ENCODE measurements at regions not wholly inside any gene's neighbourhood (a gene's known extent, or its start where the extent isn't known, plus 50 kb on each side); places are given as distances from the start of the nearest gene placed in this dataset.
"Not testable (repeated sequence)": the region's sequence is repeated elsewhere in the genome, so short reads cannot be mapped to it uniquely, and the experiment has no call there.

GRCh38 chr2:84173041-84173440 lies 286.0 kb downstream of the SUCLG1 start:
- Histone ChIP-seq H3K27me3 (ENCODE audit: control insufficient read depth, insufficient read depth, low read length) (no peaks in the 10 kb centered on the region), H3K36me3 (ENCODE audit: control insufficient read depth, insufficient read depth, low read length) (no peaks in the 10 kb centered on the region), H3K4me3 (ENCODE audit: low read depth, low read length) (no peak overlapping the region), H3K9me3 (ENCODE audit: control insufficient read depth, insufficient read depth, low read length) (no peaks in the 10 kb centered on the region), H3K4me1 (ENCODE audit: control insufficient read depth, insufficient read depth, low read length) (no peaks in the 10 kb centered on the region), H3K9ac (ENCODE audit: low read depth, low read length) (no peak overlapping the region)

- no peaks in the 10 kb centered on the region for H3K9me3 ChIP-seq (ENCODE audit: control insufficient read depth, insufficient read depth, low read length)
- H3K27me3 ChIP-seq (ENCODE audit: control insufficient read depth, insufficient read depth, low read length): no peaks in the 10 kb centered on the region
- H3K9ac ChIP-seq (ENCODE audit: low read depth, low read length): no peak overlapping the region
- H3K4me1 ChIP-seq (ENCODE audit: control insufficient read depth, insufficient read depth, low read length): no peaks in the 10 kb centered on the region
- no peak overlapping the region for H3K4me3 ChIP-seq (ENCODE audit: low read depth, low read length)
- no peaks in the 10 kb centered on the region for H3K36me3 ChIP-seq (ENCODE audit: control insufficient read depth, insufficient read depth, low read length)
Observed at GRCh38 chr2:84170979-84171378, 288.1 kb downstream of the SUCLG1 start.

- no peaks in the 10 kb centered on the region for H3K27me3 ChIP-seq (ENCODE audit: control insufficient read depth, insufficient read depth, low read length)
- no peaks in the 10 kb centered on the region for H3K4me1 ChIP-seq (ENCODE audit: control insufficient read depth, insufficient read depth, low read length)
- no peak overlapping the region for H3K4me3 ChIP-seq (ENCODE audit: low read depth, low read length)
- H3K9me3 ChIP-seq (ENCODE audit: control insufficient read depth, insufficient read depth, low read length): no peaks in the 10 kb centered on the region
- H3K9ac ChIP-seq (ENCODE audit: low read depth, low read length): no peak overlapping the region
- no peaks in the 10 kb centered on the region for H3K36me3 ChIP-seq (ENCODE audit: control insufficient read depth, insufficient read depth, low read length)
Observed at GRCh38 chr2:84169871-84170270, 289.2 kb downstream of the SUCLG1 start.

DNA sequence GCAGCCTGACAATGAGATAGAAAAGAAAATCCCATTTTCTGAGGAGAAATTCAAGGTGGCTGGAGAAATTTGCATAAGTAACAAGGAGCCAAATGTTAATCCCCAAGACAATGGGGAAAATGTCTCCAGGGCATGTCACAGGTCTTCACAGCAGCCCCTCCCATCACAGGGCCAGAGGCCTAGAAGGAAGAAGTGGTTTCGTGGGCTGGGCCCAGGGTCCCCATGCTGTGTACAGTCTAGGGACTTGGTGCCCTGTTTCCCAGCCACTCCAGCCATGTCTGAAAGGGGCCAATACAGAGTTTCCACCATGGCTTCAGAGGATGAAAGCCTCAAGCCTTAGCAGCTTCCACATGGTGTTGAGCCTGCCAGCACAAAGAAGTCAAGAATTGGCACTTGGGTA lies 290.5 kb downstream of the SUCLG1 start:
- H3K4me1 ChIP-seq (ENCODE audit: control insufficient read depth, insufficient read depth, low read length); H3K9ac ChIP-seq (ENCODE audit: low read depth, low read length); H3K4me3 ChIP-seq (ENCODE audit: low read depth, low read length); H3K36me3 ChIP-seq (ENCODE audit: control insufficient read depth, insufficient read depth, low read length); H3K9me3 ChIP-seq (ENCODE audit: control insufficient read depth, insufficient read depth, low read length); H3K27me3 ChIP-seq (ENCODE audit: control insufficient read depth, insufficient read depth, low read length): not testable (repeated sequence)

GRCh38 chr2:84165256-84165655 lies 293.8 kb downstream of the SUCLG1 start:
- Histone ChIP-seq H3K9ac (ENCODE audit: low read depth, low read length) (no peak overlapping the region), H3K4me1 (ENCODE audit: control insufficient read depth, insufficient read depth, low read length) (no peaks in the 10 kb centered on the region), H3K27me3 (ENCODE audit: control insufficient read depth, insufficient read depth, low read length) (no peaks in the 10 kb centered on the region), H3K9me3 (ENCODE audit: control insufficient read depth, insufficient read depth, low read length) (no peaks in the 10 kb centered on the region), H3K4me3 (ENCODE audit: low read depth, low read length) (no peak overlapping the region), H3K36me3 (ENCODE audit: control insufficient read depth, insufficient read depth, low read length) (no peaks in the 10 kb centered on the region)

GRCh38 chr2:84160453-84160852 lies 298.6 kb downstream of the SUCLG1 start:
- no peaks in the 10 kb centered on the region for H3K9me3 ChIP-seq (ENCODE audit: control insufficient read depth, insufficient read depth, low read length)
- H3K9ac ChIP-seq (ENCODE audit: low read depth, low read length): no peak overlapping the region
- no peaks in the 10 kb centered on the region for H3K36me3 ChIP-seq (ENCODE audit: control insufficient read depth, insufficient read depth, low read length)
- no peak overlapping the region for H3K4me3 ChIP-seq (ENCODE audit: low read depth, low read length)
- no peaks in the 10 kb centered on the region for H3K27me3 ChIP-seq (ENCODE audit: control insufficient read depth, insufficient read depth, low read length)
- no peaks in the 10 kb centered on the region for H3K4me1 ChIP-seq (ENCODE audit: control insufficient read depth, insufficient read depth, low read length)

- Histone ChIP-seq H3K4me3 (ENCODE audit: low read depth, low read length) (no peak overlapping the region), H3K9ac (ENCODE audit: low read depth, low read length) (no peak overlapping the region), H3K9me3 (ENCODE audit: control insufficient read depth, insufficient read depth, low read length) (no peaks in the 10 kb centered on the region)
Observed at GRCh38 chr2:84158605-84159004, 300.5 kb downstream of the SUCLG1 start.

GRCh38 chr2:84152462-84152861 lies 306.6 kb downstream of the SUCLG1 start:
- Histone ChIP-seq H3K27me3 (ENCODE audit: control insufficient read depth, insufficient read depth, low read length) (no peaks in the 10 kb centered on the region), H3K4me1 (ENCODE audit: control insufficient read depth, insufficient read depth, low read length) (no peaks in the 10 kb centered on the region), H3K9ac (ENCODE audit: low read depth, low read length) (no peak overlapping the region), H3K4me3 (ENCODE audit: low read depth, low read length) (no peak overlapping the region), H3K36me3 (ENCODE audit: control insufficient read depth, insufficient read depth, low read length) (no peaks in the 10 kb centered on the region), H3K9me3 (ENCODE audit: control insufficient read depth, insufficient read depth, low read length) (no peaks in the 10 kb centered on the region)

More at GRCh38 chr2:84158605-84159004, 300.5 kb downstream of the SUCLG1 start:
- Histone ChIP-seq H3K27me3 (ENCODE audit: control insufficient read depth, insufficient read depth, low read length) (no peaks in the 10 kb centered on the region), H3K4me1 (ENCODE audit: control insufficient read depth, insufficient read depth, low read length) (no peaks in the 10 kb centered on the region), H3K36me3 (ENCODE audit: control insufficient read depth, insufficient read depth, low read length) (no peaks in the 10 kb centered on the region)

GRCh38 chr2:84144345-84144744 lies 314.7 kb downstream of the SUCLG1 start:
- no peaks in the 10 kb centered on the region for H3K27me3 ChIP-seq (ENCODE audit: control insufficient read depth, insufficient read depth, low read length)
- H3K4me3 ChIP-seq (ENCODE audit: low read depth, low read length): no peak overlapping the region
- no peaks in the 10 kb centered on the region for H3K4me1 ChIP-seq (ENCODE audit: control insufficient read depth, insufficient read depth, low read length)
- H3K9ac ChIP-seq (ENCODE audit: low read depth, low read length): no peak overlapping the region
- no peaks in the 10 kb centered on the region for H3K36me3 ChIP-seq (ENCODE audit: control insufficient read depth, insufficient read depth, low read length)
- no peaks in the 10 kb centered on the region for H3K9me3 ChIP-seq (ENCODE audit: control insufficient read depth, insufficient read depth, low read length)

DNA sequence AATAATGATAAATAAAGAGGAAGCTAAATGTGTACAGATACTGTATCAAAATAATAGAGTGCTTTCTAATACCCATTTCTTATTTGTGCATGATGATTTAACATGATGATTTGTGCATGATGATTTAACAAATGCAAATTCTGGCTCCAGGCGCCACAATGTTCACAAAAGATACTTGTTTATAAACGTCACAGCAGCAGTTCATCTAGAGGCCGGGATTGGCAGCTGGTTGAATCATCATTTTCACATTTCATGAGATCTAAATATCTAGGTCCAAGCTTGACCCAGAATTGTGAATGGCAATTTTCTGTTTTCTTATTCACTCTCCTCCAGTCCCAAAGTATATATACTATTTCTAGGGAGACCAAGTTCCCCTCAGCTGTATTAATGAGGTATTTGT lies 322.0 kb downstream of the SUCLG1 start:
- H3K27me3 ChIP-seq (ENCODE audit: control insufficient read depth, insufficient read depth, low read length): no peaks in the 10 kb centered on the region
- no peaks in the 10 kb centered on the region for H3K4me1 ChIP-seq (ENCODE audit: control insufficient read depth, insufficient read depth, low read length)
- H3K4me3 ChIP-seq (ENCODE audit: low read depth, low read length): no peak overlapping the region
- no peaks in the 10 kb centered on the region for H3K36me3 ChIP-seq (ENCODE audit: control insufficient read depth, insufficient read depth, low read length)
- no peaks in the 10 kb centered on the region for H3K9me3 ChIP-seq (ENCODE audit: control insufficient read depth, insufficient read depth, low read length)
- no peak overlapping the region for H3K9ac ChIP-seq (ENCODE audit: low read depth, low read length)

DNA sequence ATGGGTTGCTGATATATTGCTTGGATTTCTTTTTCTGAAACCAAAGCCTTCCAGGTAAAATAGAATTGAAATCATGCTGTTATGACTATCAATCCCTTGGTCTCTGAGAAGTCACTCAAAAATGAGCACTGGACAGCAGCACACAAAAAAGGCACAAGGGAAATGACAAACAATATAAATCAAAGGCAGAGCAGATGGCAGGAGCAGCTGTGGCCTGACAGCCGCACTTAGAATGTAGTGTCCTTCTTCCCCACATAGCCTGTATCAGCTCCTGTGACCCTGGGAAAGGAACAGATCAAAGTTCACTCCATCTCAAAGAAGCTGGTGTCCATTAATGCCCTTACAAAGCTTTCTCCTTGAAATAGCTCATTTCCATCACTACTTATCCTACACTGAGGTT lies 326.7 kb downstream of the SUCLG1 start:
- no peaks in the 10 kb centered on the region for H3K4me1 ChIP-seq (ENCODE audit: control insufficient read depth, insufficient read depth, low read length)
- H3K4me3 ChIP-seq (ENCODE audit: low read depth, low read length): no peak overlapping the region
- no peaks in the 10 kb centered on the region for H3K36me3 ChIP-seq (ENCODE audit: control insufficient read depth, insufficient read depth, low read length)
- H3K9me3 ChIP-seq (ENCODE audit: control insufficient read depth, insufficient read depth, low read length): no peaks in the 10 kb centered on the region
- H3K27me3 ChIP-seq (ENCODE audit: control insufficient read depth, insufficient read depth, low read length): no peaks in the 10 kb centered on the region
- H3K9ac ChIP-seq (ENCODE audit: low read depth, low read length): no peak overlapping the region

- Histone ChIP-seq H3K9ac (ENCODE audit: low read depth, low read length) (no peak overlapping the region), H3K9me3 (ENCODE audit: control insufficient read depth, insufficient read depth, low read length) (no peaks in the 10 kb centered on the region), H3K36me3 (ENCODE audit: control insufficient read depth, insufficient read depth, low read length) (no peaks in the 10 kb centered on the region), H3K27me3 (ENCODE audit: control insufficient read depth, insufficient read depth, low read length) (no peaks in the 10 kb centered on the region), H3K4me1 (ENCODE audit: control insufficient read depth, insufficient read depth, low read length) (no peaks in the 10 kb centered on the region), H3K4me3 (ENCODE audit: low read depth, low read length) (no peak overlapping the region)
Observed at GRCh38 chr2:84131278-84131830, 327.7 kb downstream of the SUCLG1 start.
